Glomerular visceral epithelial cell (primary cell): ENCODE measurements at regions not wholly inside any gene's neighbourhood (a gene's known extent, or its start where the extent isn't known, plus 50 kb on each side); places are given as distances from the start of the nearest gene placed in this dataset.

Experiments used
- DNase-seq: peaks from one replicate; pipeline ENCODE4 v3.0.0-alpha.2; 2016; ENCODE audit errors: extremely low spot score

DNA sequence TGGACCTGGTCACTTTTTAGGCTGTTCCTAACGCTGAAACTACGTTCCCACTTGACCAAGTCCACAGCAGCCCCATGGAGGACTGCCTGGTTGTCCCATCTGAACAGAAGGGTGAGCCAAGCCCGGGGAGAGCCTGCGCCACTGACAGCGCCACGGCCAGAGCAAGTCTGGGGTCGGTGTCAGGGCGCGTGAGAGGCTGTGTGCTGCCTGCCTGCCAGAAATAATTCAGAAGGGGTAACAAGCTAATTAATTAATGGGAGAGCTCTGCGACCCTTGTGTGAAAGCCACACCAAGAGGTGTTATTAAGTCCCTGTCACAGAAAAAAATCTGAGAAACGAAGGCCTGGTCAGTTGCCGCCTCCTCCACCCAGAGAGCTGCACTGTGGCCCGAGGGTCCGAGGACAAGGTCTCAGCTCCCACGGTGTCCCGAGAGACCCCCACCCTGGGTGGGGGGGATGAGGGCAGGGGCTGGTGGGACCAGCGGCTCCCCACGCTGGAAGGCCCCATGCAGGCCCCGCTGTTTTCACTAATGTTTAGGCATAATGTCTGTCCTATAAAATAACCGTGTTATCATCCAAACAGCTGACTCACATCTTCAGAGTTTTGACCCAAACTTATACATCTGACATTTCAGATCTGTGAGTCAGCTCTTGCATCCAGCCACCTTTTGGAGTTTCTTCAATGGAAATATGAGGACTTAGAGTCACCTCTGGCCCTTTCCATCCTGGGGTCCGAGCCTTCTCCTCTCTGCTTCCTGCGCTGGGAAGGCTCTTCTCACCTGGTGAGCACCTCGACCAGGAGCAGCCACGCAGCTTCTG lies 58.5 kb downstream of the DLL1 start:
- DNase-seq = no peak

DNA sequence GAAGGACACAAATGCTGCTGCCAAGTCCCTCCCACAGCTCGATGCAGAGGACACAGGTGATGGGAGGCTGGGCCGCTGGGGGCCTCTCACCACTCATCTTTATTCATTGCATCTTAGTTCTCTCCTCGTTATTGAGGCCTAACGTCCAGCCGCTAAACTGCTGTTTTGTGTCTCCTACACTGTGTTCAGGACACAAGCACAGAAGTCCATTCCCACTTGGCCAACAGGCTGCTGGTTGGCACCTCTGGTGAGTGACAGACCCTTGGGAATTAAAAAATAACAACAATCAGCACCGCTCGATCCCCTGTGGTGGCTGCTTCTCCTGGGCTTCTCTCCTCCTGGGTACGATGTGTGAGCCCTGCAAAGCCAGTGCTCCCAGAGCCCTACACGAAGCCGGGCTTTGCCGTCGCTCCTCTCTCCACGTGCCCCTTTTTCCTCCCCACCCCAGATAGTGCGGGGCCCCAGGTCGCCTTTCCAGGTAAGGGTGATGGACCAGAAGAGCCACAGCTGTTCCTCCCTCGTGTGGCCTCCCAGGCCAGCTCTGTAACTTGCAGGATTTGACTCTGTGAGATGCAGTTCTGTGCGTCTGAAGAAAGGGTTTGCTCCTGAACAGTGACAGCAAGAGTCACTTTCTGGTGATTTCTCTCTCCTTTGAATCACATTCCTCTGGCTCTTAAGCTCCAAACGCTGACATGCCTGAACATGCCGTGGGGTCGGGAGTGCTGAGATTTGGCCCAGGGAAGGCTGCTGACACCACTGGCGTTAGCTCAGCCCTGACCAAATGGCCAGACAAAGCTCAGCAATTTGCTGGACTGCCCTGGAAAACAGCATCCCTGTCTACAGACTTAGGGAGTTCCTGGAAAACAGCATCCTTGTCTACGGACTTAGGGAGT lies 59.3 kb downstream of the DLL1 start:
- DNase-seq = no peak

DNA sequence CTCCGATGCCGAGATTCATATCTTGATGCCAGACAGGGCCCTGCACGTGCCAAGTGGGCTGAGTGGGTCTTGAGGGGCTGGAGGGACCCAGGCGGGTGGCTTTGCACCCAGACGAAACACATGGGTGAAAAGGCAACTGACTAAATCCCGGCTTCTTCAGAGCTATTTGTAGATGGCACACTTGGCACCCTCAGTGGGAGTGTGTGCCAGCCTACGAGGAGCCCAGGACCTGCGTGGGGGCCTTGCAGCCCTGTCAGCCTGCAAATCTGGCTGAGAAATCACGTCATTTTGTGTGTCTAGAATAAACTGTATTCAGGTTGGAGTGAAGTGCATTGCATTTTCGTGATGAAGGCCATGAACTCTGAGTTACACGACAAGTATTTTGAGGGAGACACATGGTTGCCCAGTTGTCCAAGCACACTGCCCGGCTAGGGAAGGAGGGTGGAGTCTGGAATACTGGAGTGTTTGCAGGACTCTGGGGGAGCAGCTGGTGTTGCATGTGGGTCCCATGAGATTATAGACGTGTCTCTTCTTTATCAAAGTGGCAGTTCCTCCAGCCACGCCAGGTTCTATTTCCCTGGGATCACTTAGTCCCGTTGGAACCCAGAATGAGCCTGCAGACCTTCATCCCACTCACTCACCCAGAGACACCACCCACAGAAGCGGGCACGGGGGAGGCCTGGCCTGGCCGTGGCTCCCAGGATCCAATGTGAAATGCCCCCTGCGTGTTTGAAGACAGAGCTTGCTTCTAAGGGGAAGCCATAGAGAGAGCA lies 60.2 kb downstream of the DLL1 start:
- DNase-seq = no peak

DNA sequence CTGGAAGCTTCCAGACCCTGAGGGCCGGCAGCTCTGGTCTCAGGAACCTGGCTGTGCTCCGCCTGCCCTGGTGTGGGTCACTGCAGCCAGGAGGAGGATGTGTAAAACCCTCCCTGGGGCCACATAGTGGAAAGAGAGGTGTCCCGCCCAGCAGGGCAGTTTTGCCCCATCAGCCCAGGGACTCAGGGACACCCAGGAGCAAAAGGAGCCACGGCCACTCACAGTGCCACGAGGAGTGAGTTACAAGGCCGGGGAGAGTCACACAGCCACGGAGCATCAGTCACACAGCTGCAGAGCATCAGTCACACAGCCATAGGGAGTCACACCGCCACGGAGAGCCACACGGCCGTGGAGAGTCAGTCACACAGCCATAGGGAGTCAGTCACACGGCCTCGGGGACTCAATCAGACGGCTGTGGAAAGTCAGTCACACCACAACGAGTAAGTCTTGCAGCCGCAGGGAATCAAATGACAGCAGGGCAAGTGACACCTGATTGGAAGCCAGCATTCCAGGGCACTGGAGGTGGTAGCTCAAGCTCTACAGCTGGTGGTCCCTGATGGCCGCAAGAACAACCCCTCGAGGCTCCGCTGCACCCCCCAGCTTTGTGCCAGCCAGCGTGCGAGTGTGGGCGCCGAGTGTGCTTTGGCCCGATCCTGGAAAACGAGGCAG lies 60.9 kb downstream of the DLL1 start:
- DNase-seq = no peak

DNA sequence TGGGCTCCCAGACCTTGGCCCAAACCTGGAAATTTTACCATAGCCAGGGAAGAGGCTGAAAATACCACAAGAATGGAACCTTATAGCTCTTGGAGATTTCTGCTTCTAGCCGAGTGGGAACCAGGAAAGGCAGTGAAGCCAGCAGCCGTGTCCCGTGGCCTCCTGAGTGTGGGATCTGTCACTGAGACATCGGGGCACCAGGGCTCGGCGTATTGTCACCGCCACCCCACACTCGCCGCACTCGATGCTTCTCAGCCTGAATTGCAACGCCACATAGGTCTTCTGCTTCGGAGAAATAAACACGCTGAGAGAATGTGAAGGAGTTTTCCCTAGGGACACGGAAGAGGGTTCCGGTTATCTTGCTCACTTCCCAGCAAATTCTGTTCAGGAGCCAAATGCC lies 61.5 kb downstream of the DLL1 start:
- no peak for DNase-seq

DNA sequence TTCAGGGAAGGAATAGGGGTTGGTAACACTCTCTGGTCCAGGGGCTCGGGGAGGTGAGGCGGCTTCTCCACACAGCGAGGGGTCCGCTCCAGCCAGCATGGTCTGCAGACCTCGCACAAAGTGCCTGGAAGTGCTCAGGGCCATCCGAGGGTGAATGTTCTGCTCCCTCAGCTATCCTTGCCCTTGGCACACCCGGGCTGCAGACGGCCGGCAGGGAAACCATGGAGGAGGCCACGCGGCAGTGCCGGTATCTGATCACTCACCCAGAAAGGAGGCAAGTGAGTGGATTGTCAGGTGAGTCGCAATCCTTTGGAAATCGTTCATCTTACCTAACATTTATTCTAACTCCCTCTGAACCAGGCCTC lies 62.0 kb downstream of the DLL1 start:
- DNase-seq = no peak

DNA sequence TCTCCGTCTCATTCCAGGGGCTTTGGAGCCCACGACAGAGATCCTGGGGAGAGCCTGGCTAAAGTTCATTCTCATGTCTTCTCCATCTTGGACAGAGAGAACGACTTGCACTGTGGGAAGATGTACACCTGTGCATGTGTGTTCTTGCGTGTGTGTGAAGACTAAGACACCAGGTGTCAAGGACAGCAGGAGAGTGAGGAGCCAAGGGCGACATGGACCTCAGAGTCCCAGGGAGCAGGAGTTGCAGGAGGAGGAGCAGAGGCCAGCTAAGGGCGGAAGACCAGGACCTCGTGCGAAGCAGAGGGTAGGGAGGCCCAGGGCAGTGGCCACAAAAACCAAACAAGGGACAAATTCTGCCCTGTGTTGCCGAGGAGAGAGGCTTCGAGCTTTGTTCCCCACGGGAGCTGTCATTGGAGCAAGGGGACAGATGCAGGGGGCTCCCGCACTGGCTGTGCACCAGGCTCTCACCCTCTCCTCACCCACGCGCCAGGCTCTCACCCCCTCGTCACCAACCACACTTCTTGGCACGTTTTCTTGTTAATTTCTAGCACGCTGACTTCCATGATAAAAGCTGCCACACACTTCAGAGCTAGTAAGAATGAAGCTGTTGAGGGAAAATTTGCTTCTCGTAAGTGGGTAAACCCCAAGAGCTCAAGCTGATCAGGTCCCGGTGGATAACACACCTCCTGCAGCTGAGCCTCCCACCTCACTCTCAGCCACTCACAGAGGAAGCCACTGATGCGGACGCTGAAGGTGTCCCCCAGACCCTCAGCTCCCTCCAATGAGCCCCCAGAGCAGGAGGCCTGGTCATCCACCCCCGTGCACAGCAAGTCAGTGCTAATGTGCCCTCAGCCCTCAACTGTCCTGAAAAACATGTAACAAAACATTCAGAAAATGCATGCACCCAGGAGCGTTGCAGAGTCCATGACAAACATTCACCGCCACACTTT lies 62.6 kb downstream of the DLL1 start:
- no peak for DNase-seq

DNA sequence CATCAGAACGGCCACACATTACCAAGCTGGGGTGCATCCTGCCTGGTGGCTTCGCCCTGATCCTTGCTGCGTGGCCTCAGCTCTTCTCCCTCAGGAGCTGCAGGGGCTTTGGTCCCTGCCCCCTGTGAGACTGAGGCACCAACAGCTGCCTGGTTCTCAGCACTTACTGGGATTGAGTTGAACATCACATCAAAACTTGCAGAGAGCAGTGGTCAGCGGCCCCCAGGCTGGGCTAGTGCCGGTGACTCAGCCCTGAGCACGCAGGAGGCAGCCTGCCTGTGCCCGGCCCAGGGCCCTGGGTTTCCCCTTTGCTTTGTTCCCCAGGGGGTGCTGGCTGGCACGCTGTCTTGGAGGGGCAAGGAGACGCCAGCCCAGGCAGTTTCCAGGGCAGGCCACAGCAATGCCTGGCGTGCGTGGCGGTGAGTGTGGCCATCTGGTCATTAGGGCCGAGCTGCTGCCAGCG lies 63.3 kb downstream of the DLL1 start:
- no peak for DNase-seq

DNA sequence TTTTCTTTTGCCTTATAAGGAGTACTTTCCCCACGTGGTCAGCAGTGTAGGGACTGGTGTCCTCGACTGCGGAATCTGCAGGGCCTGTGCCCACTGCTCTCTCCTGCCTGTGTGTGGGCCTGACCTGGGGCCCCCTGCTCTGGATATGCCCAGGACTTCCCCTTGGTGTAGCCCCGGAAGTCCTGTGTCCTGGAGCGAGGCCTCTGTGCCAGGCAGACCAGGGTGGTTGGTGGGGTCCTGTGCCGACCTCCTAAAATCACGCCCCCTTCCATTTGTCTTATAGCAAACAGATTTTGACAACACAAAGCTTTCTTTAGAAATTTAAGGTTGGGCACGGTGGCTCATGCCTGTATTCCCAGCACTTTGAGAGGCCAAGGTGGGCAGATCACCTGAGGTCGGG lies 64.2 kb downstream of the DLL1 start:
- DNase-seq = no peak

DNA sequence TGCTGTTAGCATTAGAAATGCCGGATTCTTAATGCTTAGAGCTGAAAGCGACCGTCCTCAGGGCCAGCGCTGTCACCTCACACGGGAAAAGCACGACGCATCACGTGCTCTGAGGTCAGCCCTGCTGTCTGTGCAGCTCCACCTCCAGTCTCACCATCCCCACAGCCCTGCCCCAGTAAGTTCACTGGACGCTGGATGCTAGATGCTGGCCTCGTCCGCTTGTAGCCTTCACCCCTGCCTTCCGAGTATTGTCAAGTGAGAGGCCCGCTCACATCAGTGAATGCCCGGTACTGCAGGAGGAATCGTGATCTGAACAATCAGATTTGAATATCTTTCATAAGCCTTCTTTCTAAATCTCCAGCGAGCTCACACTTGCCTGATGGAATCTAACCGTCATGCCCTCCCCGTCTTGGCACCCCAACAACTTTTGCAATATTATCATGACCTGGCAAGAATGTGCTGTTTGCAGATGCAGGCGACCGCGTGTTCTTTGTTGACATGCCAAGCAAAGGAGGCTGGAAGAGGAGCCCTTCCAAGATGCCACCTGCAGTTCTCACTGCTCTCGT lies 64.9 kb downstream of the DLL1 start:
- DNase-seq = no peak

DNA sequence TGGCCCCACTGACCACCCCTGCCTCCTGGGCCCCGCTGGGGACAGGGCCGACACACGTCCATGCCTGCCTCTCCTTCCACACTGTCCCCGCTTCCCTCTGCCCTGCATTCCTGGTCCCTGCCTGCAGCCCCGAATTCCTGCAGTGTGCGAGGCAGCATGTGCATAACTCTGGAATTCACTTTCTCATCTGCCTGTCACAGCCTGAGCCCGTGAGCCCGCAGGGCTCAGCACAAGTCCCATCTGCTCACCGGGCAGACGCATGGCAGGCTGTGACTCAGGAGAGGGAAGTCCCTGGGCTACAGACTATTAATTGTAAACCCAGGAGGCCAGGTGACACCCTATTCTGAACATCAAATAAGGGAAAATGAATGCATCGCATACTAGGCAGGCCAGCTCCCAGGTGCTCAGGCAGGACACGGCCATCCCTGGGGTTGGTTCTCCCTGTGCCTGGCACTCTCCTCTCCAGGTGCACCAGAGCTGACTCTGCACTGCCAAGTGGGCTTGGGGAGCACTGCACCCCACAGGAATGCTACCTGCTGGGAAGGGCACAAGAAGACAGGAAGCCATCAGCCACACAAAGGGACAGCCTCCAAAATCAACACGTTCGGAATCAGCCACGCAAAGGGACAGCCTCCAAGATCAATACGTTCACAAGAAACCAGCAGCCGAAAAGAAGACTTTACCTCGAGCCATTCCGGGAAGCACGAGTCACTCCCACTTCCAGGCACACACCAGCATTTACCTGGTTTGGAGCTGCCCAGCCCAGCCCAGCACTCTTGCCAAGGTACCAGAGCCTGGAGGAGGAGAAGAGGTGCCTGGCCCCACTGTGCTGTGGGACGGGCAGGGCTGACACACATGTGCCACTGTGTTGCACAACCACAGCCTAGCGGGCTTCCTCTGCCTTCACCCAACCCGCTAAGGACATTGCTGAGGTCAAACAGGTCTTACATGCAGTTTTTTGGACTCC lies 65.9 kb downstream of the DLL1 start:
- DNase-seq = peak; percentile 28

DNA sequence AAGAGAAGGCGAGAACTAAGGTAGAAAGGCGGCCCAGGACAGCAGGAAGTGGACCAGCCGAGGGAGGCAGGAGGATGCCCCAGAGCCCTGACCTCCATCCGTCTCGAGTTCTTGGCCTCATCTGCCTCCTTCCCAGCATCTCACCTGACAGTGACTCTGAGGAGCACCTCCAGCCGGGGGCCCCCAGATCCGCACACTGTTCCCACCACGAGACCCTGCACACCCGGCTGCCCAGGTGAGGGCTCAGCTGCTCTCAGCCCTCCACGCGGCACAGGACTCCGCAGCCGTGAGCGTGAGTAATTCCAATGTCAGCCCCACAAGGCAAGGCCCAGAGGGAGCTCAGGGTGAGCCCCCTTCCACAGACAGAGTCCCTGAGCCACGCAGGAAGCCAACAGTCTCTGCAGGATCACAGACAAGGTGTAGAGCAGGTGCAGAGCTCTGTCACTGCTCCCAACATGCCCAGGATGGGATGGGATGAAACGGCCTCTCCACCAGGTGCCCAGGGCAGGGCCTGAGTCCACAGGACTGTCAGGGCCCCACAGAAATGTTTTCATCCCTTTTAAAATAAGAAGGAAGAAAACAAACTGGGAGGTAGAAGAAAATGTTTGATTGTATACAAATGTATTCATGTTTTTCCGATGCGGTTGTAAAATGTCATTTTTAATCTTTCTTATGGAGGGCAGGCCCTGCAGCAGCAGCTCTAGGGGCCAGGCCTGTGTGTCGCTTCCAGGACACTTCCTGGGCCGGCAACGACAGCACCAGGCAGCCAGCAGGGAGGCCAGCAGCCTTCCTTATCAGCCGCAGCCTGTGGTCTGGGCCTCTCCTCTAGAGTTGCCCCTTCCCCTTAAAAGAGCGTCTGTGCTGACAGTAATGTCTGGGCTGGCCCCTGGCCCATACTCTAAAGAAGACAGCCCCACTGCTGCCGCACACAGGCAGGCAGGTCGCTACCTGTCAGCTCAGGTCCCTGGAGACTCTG lies 66.9 kb downstream of the DLL1 start:
- DNase-seq = no peak

DNA sequence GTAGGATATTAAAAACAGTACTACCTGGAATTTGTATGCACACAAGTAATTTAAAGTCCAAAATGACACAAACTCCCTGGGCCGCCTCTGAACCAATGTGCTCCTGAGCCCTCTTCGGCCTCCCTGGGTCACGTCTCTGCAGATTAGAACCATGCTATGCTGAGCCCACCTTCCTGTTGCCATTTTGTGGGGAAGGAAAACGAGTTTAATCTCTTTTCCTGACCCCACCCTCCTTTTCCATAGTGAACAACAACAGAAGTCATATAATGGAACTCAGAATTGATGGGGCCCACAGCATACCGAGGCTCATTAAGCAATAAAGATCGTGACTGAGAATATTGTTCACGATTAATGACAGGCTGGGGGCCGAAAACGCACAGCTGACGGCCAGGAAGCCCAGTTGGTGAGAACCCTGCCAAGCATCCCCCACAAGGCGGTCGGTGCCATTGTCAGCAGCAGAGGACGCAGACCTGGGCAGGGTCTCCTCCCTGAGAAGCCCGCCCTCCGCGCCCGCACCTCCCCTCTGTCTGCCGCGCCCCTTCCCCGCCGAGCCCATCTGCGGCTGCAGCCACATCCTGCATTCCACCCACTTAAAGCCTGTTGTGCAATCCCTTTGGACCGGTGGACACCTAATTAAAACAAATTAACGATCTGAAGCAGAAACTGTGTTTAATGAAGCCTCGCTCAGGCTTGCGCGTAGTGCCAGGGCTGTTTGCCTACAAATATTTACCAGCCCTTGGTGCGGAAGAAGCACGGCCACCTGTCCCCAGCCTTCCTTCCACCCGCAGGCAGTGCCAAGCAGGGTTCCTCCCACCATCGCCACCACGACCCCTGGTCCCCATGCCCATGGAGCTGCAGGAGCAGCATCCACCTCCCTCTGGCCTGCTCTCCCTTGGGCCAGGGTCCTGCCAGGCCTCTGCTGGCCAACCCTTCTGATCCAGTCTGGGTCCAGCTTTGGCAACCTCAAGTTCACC lies 68.1 kb downstream of the DLL1 start:
- no peak for DNase-seq

DNA sequence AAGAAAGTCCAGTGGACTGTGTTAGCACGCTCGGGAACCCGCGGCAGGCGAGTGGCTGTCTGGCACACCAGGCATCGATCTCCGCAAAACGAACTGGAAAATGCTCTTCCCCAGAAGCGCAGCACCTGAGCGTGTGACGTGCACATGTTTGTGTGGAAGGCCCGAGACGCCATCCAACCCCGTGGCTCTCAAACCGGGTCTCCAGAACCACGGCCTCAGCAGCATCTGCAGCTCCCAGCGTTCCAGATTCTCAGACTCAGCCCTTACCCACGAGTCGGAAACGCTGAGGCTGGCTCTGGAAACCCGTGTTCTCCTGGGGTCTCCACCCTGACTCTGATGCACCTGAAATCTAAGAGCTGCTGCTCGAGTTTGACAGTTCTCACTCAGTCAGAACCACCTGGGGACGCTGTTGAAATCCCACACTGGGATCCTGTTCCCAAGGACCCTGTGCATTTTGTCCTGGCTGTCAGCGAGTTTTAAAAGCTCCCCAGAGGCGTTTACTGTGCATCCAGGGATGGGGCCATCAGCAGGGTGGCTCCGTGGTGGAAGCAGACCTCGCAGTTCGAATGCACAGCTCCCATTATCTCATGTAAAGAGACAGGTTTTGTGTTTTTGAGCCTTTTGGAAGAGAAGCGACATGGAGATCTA lies 69.0 kb downstream of the DLL1 start:
- DNase-seq = no peak

DNA sequence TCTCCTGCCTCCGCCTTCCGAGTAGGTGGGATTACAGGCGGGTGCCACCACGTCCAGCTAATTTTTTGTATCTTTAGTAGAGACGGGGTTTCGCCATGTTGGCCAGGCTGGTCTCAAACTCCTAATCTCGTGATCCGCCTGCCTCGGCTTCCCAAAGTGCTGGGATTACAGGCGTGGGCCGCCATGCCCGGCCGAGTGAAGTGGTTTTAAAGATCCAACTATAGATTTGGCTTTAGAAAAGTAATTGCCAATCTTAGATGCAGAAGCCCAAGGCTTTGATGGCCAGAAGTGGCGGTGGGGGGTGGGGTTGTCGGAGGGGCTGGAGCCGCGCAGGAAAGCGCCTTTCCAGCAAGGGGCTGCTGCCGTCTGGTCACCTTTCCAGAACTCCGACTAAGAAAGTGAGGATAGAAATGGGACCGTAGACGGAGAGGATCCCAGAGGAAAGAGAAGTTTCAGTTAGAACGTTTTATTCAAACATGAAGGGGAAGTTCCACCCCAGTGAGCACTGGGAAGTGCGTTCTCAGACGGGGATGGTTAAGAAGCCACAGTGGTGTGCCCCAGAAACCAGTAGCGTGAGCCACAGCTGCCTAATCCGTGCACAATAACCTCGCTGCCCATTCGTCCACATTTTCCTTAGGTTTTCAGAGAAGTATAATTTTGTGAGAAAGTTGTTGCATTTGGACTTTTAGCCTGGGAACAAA lies 69.7 kb downstream of the DLL1 start:
- no peak for DNase-seq
